T-cell (primary cell): ENCODE measurements at regions not wholly inside any gene's neighbourhood (a gene's known extent, or its start where the extent isn't known, plus 50 kb on each side); places are given as distances from the start of the nearest gene placed in this dataset.

ENCODE experiments used
- ATAC-seq, 4 experiments: fragments of 200-7000 bp in 3 of 4; fragments of 150-1000 bp in 1 of 4; cut with Tn5 transposase; replicated peaks in 1 of 4; 1 replicate in 3 of 4; 2 replicates in 1 of 4; pipeline ENCODE4 v1.10.0; 2021; ENCODE audit warnings: moderate library complexity in 3 of 4, mild to moderate bottlenecking in 2 of 4, moderate number of reproducible peaks in 1 of 4
- CTCF ChIA-PET, 2 donors: fragments of 300-600 bp; sonication (Branson Sonifier 250); formaldehyde crosslinking; loops; one replicate each; lab custom pipeline; 2022; ENCODE audit warnings: antibody characterized with exemption in 2 of 2; lab: Charles Lee
- POLR2A ChIA-PET, 2 donors: fragments of 300-600 bp; sonication (Branson Sonifier 250); formaldehyde crosslinking; loops; one replicate each; lab custom pipeline; 2022; ENCODE audit warnings: antibody characterized with exemption in 2 of 2; lab: Charles Lee
- DNase-seq, 35 experiments: peaks; one replicate each; pipeline versions ENCODE4 v3.0.0 to v3.0.0-alpha.2; 2013 to 2023
- H3K27ac ChIP-seq: one replicate; pipeline ENCODE4 v1.5.1; 2013; ENCODE audit warnings: low read length
- H3K27me3 ChIP-seq, 2 experiments: replicated peaks in 1 of 2; 1 replicate in 1 of 2; 2 replicates in 1 of 2; pipeline versions ENCODE4 v1.6.1 to v1.7.0; 2013; ENCODE audit warnings: low read length in 1 of 2, mixed read lengths in 1 of 2; ENCODE audit not compliant: control insufficient read depth in 2 of 2, insufficient read depth in 2 of 2; ENCODE audit errors: extremely low read depth in 1 of 2
- H3K36me3 ChIP-seq, 2 donors: 1 replicate in 1 of 2; 2 replicates in 1 of 2; pipeline versions ENCODE4 v1.6.1 to v1.7.0; 2013; ENCODE audit warnings: low read length in 1 of 2; ENCODE audit not compliant: control insufficient read depth in 2 of 2, insufficient read depth in 1 of 2; ENCODE audit errors: extremely low read depth in 1 of 2
- H3K4me1 ChIP-seq, 2 experiments: 1 replicate in 1 of 2; 2 replicates in 1 of 2; pipeline versions ENCODE4 v1.6.1 to v1.7.0; 2013; ENCODE audit warnings: low read length in 2 of 2, mixed read lengths in 1 of 2; ENCODE audit not compliant: insufficient read depth in 2 of 2, control insufficient read depth in 1 of 2; ENCODE audit errors: extremely low read depth in 1 of 2
- H3K4me3 ChIP-seq, 2 donors: 1 replicate in 1 of 2; 2 replicates in 1 of 2; pipeline versions ENCODE4 v1.5.1 to v1.7.0; 2013; ENCODE audit warnings: mild to moderate bottlenecking in 2 of 2, low read length in 1 of 2, moderate library complexity in 1 of 2; ENCODE audit not compliant: control insufficient read depth in 1 of 2; ENCODE audit errors: extremely low read depth in 1 of 2
- H3K9me3 ChIP-seq: 2 replicates; pipeline ENCODE4 v1.7.0; 2013
- H3K27ac Mint-ChIP-seq, 2 donors: one replicate each; pipeline ENCODE4 v1.8.0; 2020 to 2021; ENCODE audit warnings: mild to moderate bottlenecking in 2 of 2, mixed read lengths in 2 of 2
- H3K27me3 Mint-ChIP-seq, 2 donors: one replicate each; pipeline ENCODE4 v1.8.0; 2021 to 2022; ENCODE audit warnings: mixed read lengths in 2 of 2
- H3K36me3 Mint-ChIP-seq: one replicate; pipeline ENCODE4 v1.8.0; 2021; ENCODE audit warnings: mixed read lengths
- H3K4me1 Mint-ChIP-seq, 3 donors: one replicate each; pipeline ENCODE4 v1.8.0; 2020 to 2022; ENCODE audit warnings: mixed read lengths in 3 of 3, mild to moderate bottlenecking in 1 of 3
- H3K4me3 Mint-ChIP-seq, 3 donors: one replicate each; pipeline ENCODE4 v1.8.0; 2020 to 2022; ENCODE audit warnings: mild to moderate bottlenecking in 3 of 3, mixed read lengths in 3 of 3, moderate library complexity in 3 of 3
- H3K9me3 Mint-ChIP-seq, 3 donors: one replicate each; pipeline ENCODE4 v1.8.0; 2020 to 2022; ENCODE audit warnings: mixed read lengths in 3 of 3
- WGBS: methylation state at CpG from one replicate; pipeline ENCODE4 v1.1.5; 2013; ENCODE audit warnings: missing lambda C conversion rate; ENCODE audit not compliant: insufficient coverage; 5-methylcytosine and 5-hydroxymethylcytosine counted together

- H3K36me3 ChIP-seq, result no peaks in the 10 kb centered on the region
- peaks cover 5 to 18% (median 6%) of the 10 kb centered on the region in 3 donors for H3K9me3 Mint-ChIP-seq
- ATAC-seq (no peak), DNase-seq (no peak)
- H3K27me3 Mint-ChIP-seq, result no peaks in the 10 kb centered on the region
- no peaks in the 10 kb centered on the region for H3K36me3 Mint-ChIP-seq
- no peaks in the 10 kb centered on the region for H3K4me1 ChIP-seq
- no peak overlapping the region for H3K27ac Mint-ChIP-seq
- ChIA-PET CTCF (no interaction called here), POLR2A (no interaction called here)
- no peak overlapping the region for H3K4me3 ChIP-seq
- no peaks in the 10 kb centered on the region for H3K27me3 ChIP-seq
- H3K27ac ChIP-seq, result no peak overlapping the region
- no CpG with 5 or more reads among the region's 3 CpGs for WGBS
- no peaks in the 10 kb centered on the region for H3K9me3 ChIP-seq
- no peak overlapping the region for H3K4me3 Mint-ChIP-seq
- H3K4me1 Mint-ChIP-seq, result no peaks in the 10 kb centered on the region
Measured at GRCh38 chr4:57488366-57489162, 378.4 kb upstream of the IGFBP7 start.

- H3K9me3 Mint-ChIP-seq, result peaks cover 8 to 12% (median 8%) of the 10 kb centered on the region in 3 donors
- H3K27me3 Mint-ChIP-seq, result no peaks in the 10 kb centered on the region
- ChIA-PET CTCF (no interaction called here), POLR2A (no interaction called here)
- ATAC-seq (no peak), DNase-seq (no peak)
- H3K4me3 ChIP-seq, result no peak overlapping the region
- H3K27me3 ChIP-seq, result peaks cover 0 to 2% of the 10 kb centered on the region in 2 experiments
- no peak overlapping the region for H3K27ac Mint-ChIP-seq
- WGBS, result no CpG with 5 or more reads among the region's 1 CpG
- no peaks in the 10 kb centered on the region for H3K4me1 Mint-ChIP-seq
- no peak overlapping the region for H3K4me3 Mint-ChIP-seq
- no peaks in the 10 kb centered on the region for H3K36me3 ChIP-seq
- no peaks in the 10 kb centered on the region for H3K36me3 Mint-ChIP-seq
- no peaks in the 10 kb centered on the region for H3K4me1 ChIP-seq
- H3K27ac ChIP-seq, result no peak overlapping the region
- no peaks in the 10 kb centered on the region for H3K9me3 ChIP-seq
Measured at GRCh38 chr4:57475424-57475823, 365.2 kb upstream of the IGFBP7 start.

- peaks cover 4 to 14% (median 5%) of the 10 kb centered on the region in 3 donors for H3K9me3 Mint-ChIP-seq
- H3K27ac ChIP-seq, result no peak overlapping the region
- H3K36me3 Mint-ChIP-seq, result no peaks in the 10 kb centered on the region
- H3K4me3 Mint-ChIP-seq, result no peak overlapping the region
- no peaks in the 10 kb centered on the region for H3K4me1 ChIP-seq
- ChIA-PET POLR2A (no interaction called here), CTCF (no interaction called here)
- DNase-seq (no peak), ATAC-seq (no peak)
- H3K4me1 Mint-ChIP-seq, result no peaks in the 10 kb centered on the region
- H3K27me3 Mint-ChIP-seq, result no peaks in the 10 kb centered on the region
- H3K9me3 ChIP-seq, result no peaks in the 10 kb centered on the region
- no peak overlapping the region for H3K27ac Mint-ChIP-seq
- no peaks in the 10 kb centered on the region for H3K27me3 ChIP-seq
- no peaks in the 10 kb centered on the region for H3K36me3 ChIP-seq
- 88% methylated on average over 2 of the region's 6 CpGs for WGBS
- no peak overlapping the region for H3K4me3 ChIP-seq
Measured at GRCh38 chr4:57465321-57466056, 355.3 kb upstream of the IGFBP7 start.

- no peak overlapping the region for H3K4me3 Mint-ChIP-seq
- H3K27ac ChIP-seq, result no peak overlapping the region
- H3K27ac Mint-ChIP-seq, result no peak overlapping the region
- CTCF ChIA-PET, result no interaction called here
- H3K9me3 Mint-ChIP-seq, result peaks cover 5 to 10% (median 8%) of the 10 kb centered on the region in 3 donors
- no peaks in the 10 kb centered on the region for H3K27me3 ChIP-seq
- no peaks in the 10 kb centered on the region for H3K27me3 Mint-ChIP-seq
- H3K4me1 Mint-ChIP-seq, result no peaks in the 10 kb centered on the region
- no peak overlapping the region for H3K4me3 ChIP-seq
- no peaks in the 10 kb centered on the region for H3K4me1 ChIP-seq
- ATAC-seq (no peak), DNase-seq (no peak)
- H3K9me3 ChIP-seq, result no peaks in the 10 kb centered on the region
- no CpG with 5 or more reads among the region's 1 CpG for WGBS
- POLR2A ChIA-PET, result no interaction called here
- no peaks in the 10 kb centered on the region for H3K36me3 Mint-ChIP-seq
- H3K36me3 ChIP-seq, result no peaks in the 10 kb centered on the region
Measured at GRCh38 chr4:57462843-57463242, 352.7 kb upstream of the IGFBP7 start.

GRCh38 chr4:57460967-57461366 lies 350.8 kb upstream of the IGFBP7 start:
- no peak overlapping the region for H3K27ac ChIP-seq
- DNase-seq (no peak), ATAC-seq (no peak)
- H3K36me3 ChIP-seq, result no peaks in the 10 kb centered on the region
- ChIA-PET CTCF (no interaction called here), POLR2A (no interaction called here)
- Mint-ChIP-seq H3K27me3 (no peaks in the 10 kb centered on the region), H3K4me3 (no peak overlapping the region), H3K27ac (no peak overlapping the region), H3K4me1 (no peaks in the 10 kb centered on the region), H3K36me3 (no peaks in the 10 kb centered on the region), H3K9me3 (peaks cover 7 to 10% (median 9%) of the 10 kb centered on the region in 3 donors)
- WGBS, result no CpG with 5 or more reads among the region's 1 CpG
- H3K9me3 ChIP-seq, result no peaks in the 10 kb centered on the region
- no peak overlapping the region for H3K4me3 ChIP-seq
- no peaks in the 10 kb centered on the region for H3K27me3 ChIP-seq
- H3K4me1 ChIP-seq, result no peaks in the 10 kb centered on the region

- Histone ChIP-seq H3K4me1 (no peaks in the 10 kb centered on the region), H3K27ac (no peak overlapping the region), H3K36me3 (no peaks in the 10 kb centered on the region), H3K9me3 (no peaks in the 10 kb centered on the region), H3K27me3 (no peaks in the 10 kb centered on the region), H3K4me3 (no peak overlapping the region)
- no peaks in the 10 kb centered on the region for H3K36me3 Mint-ChIP-seq
- ATAC-seq, result no peak
- H3K4me3 Mint-ChIP-seq, result no peak overlapping the region
- H3K27ac Mint-ChIP-seq, result no peak overlapping the region
- H3K9me3 Mint-ChIP-seq, result peaks cover 8 to 32% (median 9%) of the 10 kb centered on the region in 3 donors
- ChIA-PET CTCF (no interaction called here), POLR2A (no interaction called here)
- DNase-seq, result no peak
- 0% methylated on average over 1 of the region's 2 CpGs for WGBS
- no peaks in the 10 kb centered on the region for H3K27me3 Mint-ChIP-seq
- no peaks in the 10 kb centered on the region for H3K4me1 Mint-ChIP-seq
Measured at GRCh38 chr4:57448901-57449300, 338.7 kb upstream of the IGFBP7 start.
